ENCODE measurements at regions not wholly inside any gene's neighbourhood (a gene's known extent, or its start where the extent isn't known, plus 50 kb on each side); places are given as distances from the start of the nearest gene placed in this dataset.
"Not testable (repeated sequence)": the region's sequence is repeated elsewhere in the genome, so short reads cannot be mapped to it uniquely, and the experiment has no call there.

GRCh38 chr9:99660191-99660636 lies 161.5 kb upstream of the NR4A3 start:
- Histone ChIP-seq H3K36me3 (no peaks in the 10 kb centered on the region), H3K4me3 (no peak overlapping the region)

DNA sequence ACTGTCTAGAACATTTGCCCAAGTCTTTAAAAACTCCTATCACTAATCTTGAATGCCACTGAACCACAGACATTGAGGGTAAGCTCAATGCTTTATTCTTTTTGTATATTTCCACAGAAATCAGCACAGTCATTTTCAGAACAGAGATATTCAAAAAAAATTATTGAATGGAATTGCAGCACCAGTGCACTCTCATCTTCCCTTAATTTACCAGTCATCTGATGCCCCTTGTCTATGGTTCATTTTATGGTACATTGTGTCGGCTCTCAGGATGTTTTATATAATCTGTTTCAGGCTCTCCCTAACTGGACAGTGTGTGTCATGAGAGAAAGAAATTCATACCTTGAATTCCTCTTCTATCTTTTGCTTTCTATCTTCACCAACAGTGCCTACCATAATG lies 158.4 kb upstream of the NR4A3 start:
- TF ChIP-seq, protein P1, sequence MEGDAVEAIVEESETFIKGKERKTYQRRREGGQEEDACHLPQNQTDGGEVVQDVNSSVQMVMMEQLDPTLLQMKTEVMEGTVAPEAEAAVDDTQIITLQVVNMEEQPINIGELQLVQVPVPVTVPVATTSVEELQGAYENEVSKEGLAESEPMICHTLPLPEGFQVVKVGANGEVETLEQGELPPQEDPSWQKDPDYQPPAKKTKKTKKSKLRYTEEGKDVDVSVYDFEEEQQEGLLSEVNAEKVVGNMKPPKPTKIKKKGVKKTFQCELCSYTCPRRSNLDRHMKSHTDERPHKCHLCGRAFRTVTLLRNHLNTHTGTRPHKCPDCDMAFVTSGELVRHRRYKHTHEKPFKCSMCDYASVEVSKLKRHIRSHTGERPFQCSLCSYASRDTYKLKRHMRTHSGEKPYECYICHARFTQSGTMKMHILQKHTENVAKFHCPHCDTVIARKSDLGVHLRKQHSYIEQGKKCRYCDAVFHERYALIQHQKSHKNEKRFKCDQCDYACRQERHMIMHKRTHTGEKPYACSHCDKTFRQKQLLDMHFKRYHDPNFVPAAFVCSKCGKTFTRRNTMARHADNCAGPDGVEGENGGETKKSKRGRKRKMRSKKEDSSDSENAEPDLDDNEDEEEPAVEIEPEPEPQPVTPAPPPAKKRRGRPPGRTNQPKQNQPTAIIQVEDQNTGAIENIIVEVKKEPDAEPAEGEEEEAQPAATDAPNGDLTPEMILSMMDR (IDR thresholded peaks at IDR 0.05): no peak
- intact Hi-C loops (cut with DNase I; ENCODE audit: low total_unique reads): no loop called here

More at GRCh38 chr9:99660191-99660636, 161.5 kb upstream of the NR4A3 start:
- Histone ChIP-seq H3K9me3 (no peaks in the 10 kb centered on the region), H3K27ac (no peak overlapping the region), H3K27me3 (no peaks in the 10 kb centered on the region), H3K4me1 (no peaks in the 10 kb centered on the region)
- TF ChIP-seq, protein P1 (IDR thresholded peaks at IDR 0.05): no peak
- DNase-seq: peak in 1 of 2 donors; percentile 21
- intact Hi-C loops (cut with DNase I; ENCODE audit: low total_unique reads): no loop called here

DNA sequence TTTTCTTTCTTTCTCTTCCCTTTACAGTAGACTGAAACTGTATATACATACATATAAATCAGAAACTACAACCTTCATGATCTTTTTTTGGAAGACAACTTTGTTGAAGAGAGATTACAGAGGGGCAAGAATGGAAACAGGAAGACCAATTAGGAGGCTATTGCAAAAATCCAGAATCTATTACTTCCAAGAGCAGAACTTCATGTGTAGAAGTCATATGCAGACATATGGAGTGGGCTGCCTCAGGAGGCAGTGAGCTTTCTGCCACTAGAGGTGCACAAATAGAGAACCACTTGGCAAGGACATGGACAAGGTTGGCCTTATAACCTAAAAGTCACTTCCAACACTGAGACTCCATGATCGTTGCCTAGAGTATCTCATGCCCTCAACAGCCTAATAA lies 157.8 kb upstream of the NR4A3 start:
- Histone ChIP-seq H3K4me3 (no peak overlapping the region), H3K27ac (no peak overlapping the region), H3K4me1 (no peaks in the 10 kb centered on the region), H3K36me3 (no peaks in the 10 kb centered on the region), H3K9me3 (no peaks in the 10 kb centered on the region), H3K27me3 (no peaks in the 10 kb centered on the region)
- TF ChIP-seq, protein P1 (IDR thresholded peaks at IDR 0.05): no peak
- no peak for DNase-seq
- intact Hi-C loops (cut with DNase I; ENCODE audit: low total_unique reads): no loop called here

More for the DNA sequence above, 158.4 kb upstream of the NR4A3 start:
- no peaks in the 10 kb centered on the region for H3K27me3 ChIP-seq
- no peaks in the 10 kb centered on the region for H3K36me3 ChIP-seq
- no peak overlapping the region for H3K27ac ChIP-seq
- H3K9me3 ChIP-seq: no peaks in the 10 kb centered on the region
- no peak for DNase-seq
- H3K4me1 ChIP-seq: no peaks in the 10 kb centered on the region
- H3K4me3 ChIP-seq: no peak overlapping the region

DNA sequence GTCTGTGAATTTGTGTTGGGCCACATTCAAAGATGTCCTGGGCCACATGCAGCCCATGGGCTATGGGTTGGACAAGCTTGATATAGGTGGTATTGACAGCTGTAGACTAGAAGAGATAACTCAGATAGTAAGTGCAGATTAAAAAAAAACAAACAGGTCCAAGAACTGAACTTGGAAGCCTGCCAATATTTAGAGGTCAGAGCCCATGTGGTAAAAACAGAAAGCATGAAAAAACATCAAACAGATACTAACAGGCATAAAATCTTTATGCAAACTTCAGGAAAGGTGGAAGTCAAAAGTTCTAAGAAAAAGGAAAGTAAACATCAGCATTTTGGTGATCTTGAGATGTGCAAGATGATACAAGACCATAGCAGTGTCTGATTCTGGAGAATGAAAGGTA lies 155.1 kb upstream of the NR4A3 start:
- no peaks in the 10 kb centered on the region for H3K9me3 ChIP-seq
- intact Hi-C loops (cut with DNase I; ENCODE audit: low total_unique reads): no loop called here
- DNase-seq: no peak

DNA sequence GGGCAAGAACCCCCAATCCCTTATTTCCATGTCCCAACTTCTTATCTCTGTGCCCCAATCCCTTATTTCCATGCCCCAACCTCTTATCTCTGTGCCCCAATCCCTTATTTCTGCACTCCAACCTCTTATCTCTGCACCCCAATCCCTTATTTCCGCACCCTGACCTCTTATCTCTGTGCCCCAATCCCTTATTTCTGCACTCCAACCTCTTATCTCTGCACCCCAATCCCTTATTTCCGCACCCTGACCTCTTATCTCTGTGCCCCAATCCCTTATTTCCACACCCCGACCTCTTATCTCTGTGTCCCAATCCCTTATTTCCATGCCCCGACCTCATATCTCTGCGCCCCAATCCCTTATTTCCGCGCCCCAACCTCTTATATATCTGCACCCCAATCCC lies 150.8 kb upstream of the NR4A3 start:
- intact Hi-C loops (cut with DNase I; ENCODE audit: low total_unique reads); H3K4me1 ChIP-seq; H3K27ac ChIP-seq; H3K36me3 ChIP-seq; H3K4me3 ChIP-seq; DNase-seq; H3K27me3 ChIP-seq; H3K9me3 ChIP-seq: not testable (repeated sequence)

More for the DNA sequence above, 155.1 kb upstream of the NR4A3 start:
- TF ChIP-seq, protein P1 (IDR thresholded peaks at IDR 0.05): no peak
- H3K4me3 ChIP-seq: no peak overlapping the region
- no peak overlapping the region for H3K27ac ChIP-seq
- H3K4me1 ChIP-seq: no peaks in the 10 kb centered on the region
- no peaks in the 10 kb centered on the region for H3K36me3 ChIP-seq
- no peaks in the 10 kb centered on the region for H3K27me3 ChIP-seq

GRCh38 chr9:99677281-99677680 lies 144.4 kb upstream of the NR4A3 start:
- intact Hi-C loops (cut with DNase I; ENCODE audit: low total_unique reads): no loop called here
- H3K9me3 ChIP-seq: peaks cover 0 to 4% (median 0%) of the 10 kb centered on the region in 3 donors
- H3K36me3 ChIP-seq: no peaks in the 10 kb centered on the region
- no peak for DNase-seq
- H3K27me3 ChIP-seq: no peaks in the 10 kb centered on the region
- H3K4me3 ChIP-seq: no peak overlapping the region
- no peaks in the 10 kb centered on the region for H3K4me1 ChIP-seq
- TF ChIP-seq, protein P1 (IDR thresholded peaks at IDR 0.05): no peak
- no peak overlapping the region for H3K27ac ChIP-seq

Data from tibial artery (tissue), 4 donors.